ENCODE measurements at regions not wholly inside any gene's neighbourhood (a gene's known extent, or its start where the extent isn't known, plus 50 kb on each side); places are given as distances from the start of the nearest gene placed in this dataset.

- Mint-ChIP-seq H3K4me1 (peaks cover 31% of the 10 kb centered on the region), H3K4me3 (peak overlapping the region in 1 of 2 donors; percentile 68), H3K9me3 (peaks cover 0 to 1% (median 0%) of the 10 kb centered on the region in 7 donors), H3K27ac (peak overlapping the region in 5 of 7 donors; percentile 20 to 81 (median 54)), H3K36me3 (peaks cover 45 to 58% of the 10 kb centered on the region in 2 donors), H3K27me3 (ENCODE audit: low read depth in 3 of 3) (no peaks in the 10 kb centered on the region)
- Histone ChIP-seq H4K20me1 (ENCODE audit: insufficient read depth, low read length) (no peaks in the 10 kb centered on the region), H3K9me3 (replicated peaks in 1 of 2; ENCODE audit: control insufficient read depth in 1 of 2, insufficient read depth in 1 of 2, low read length in 2 of 2) (no peaks in the 10 kb centered on the region), H3K9ac (ENCODE audit: insufficient read depth, low read length, poor library complexity, severe bottlenecking) (no peak overlapping the region), H2AFZ (ENCODE audit: insufficient read depth, low read depth, low read length, poor library complexity, severe bottlenecking) (no peak overlapping the region), H3K4me1 (ENCODE audit: control insufficient read depth in 1 of 2, insufficient read depth in 2 of 2, low read length in 2 of 2) (peaks cover 21 to 29% of the 10 kb centered on the region in 2 donors), H3K27me3 (ENCODE audit: control insufficient read depth in 2 of 2, insufficient read depth in 2 of 2, low read length in 2 of 2) (no peaks in the 10 kb centered on the region), H3K27ac (ENCODE audit: low read depth in 1 of 2, low read length in 2 of 2) (peak overlapping the region; percentile 2 to 14), H3K79me2 (ENCODE audit: insufficient read depth, low read length) (no peaks in the 10 kb centered on the region), H3K4me3 (replicated peaks in 1 of 3; ENCODE audit: low read depth in 2 of 3, low read length in 3 of 3) (peak overlapping the region in 1 of 3 experiments; percentile 14), H3K36me3 (replicated peaks in 1 of 2; ENCODE audit: control insufficient read depth in 1 of 2, insufficient read depth in 2 of 2, low read length in 2 of 2) (peaks cover 32 to 43% of the 10 kb centered on the region in 2 donors), H3K4me2 (replicated peaks; ENCODE audit: extremely low read depth, low read length, poor library complexity, severe bottlenecking) (peak overlapping the region; percentile 24)
- no peak for TF ChIP-seq CTCF (IDR thresholded peaks at IDR 0.05)
- 75% methylated on average over 1 of the region's 3 CpGs for WGBS (ENCODE audit: insufficient coverage)
- intact Hi-C loops (cut with micrococcal nuclease), result no loop called here
- DNase-seq, result peak in 2 of 3 donors; percentile 36 to 59
Observed at GRCh38 chr2:159855143-159855542, 57.1 kb upstream of the CD302 start.

GRCh38 chr2:159854481-159854880 is 56.5 kb upstream of the CD302 start:
- Histone ChIP-seq H3K4me3 (replicated peaks in 1 of 3; ENCODE audit: low read depth in 2 of 3, low read length in 3 of 3) (no peak overlapping the region), H3K4me2 (replicated peaks; ENCODE audit: extremely low read depth, low read length, poor library complexity, severe bottlenecking) (no peak overlapping the region), H3K27me3 (ENCODE audit: control insufficient read depth in 2 of 2, insufficient read depth in 2 of 2, low read length in 2 of 2) (no peaks in the 10 kb centered on the region), H3K27ac (ENCODE audit: low read depth in 1 of 2, low read length in 2 of 2) (peak overlapping the region in 1 of 2 donors; percentile 2), H3K79me2 (ENCODE audit: insufficient read depth, low read length) (no peaks in the 10 kb centered on the region), H3K36me3 (replicated peaks in 1 of 2; ENCODE audit: control insufficient read depth in 1 of 2, insufficient read depth in 2 of 2, low read length in 2 of 2) (peaks cover 30 to 50% of the 10 kb centered on the region in 2 donors), H3K9ac (ENCODE audit: insufficient read depth, low read length, poor library complexity, severe bottlenecking) (no peak overlapping the region), H3K9me3 (replicated peaks in 1 of 2; ENCODE audit: control insufficient read depth in 1 of 2, insufficient read depth in 1 of 2, low read length in 2 of 2) (no peaks in the 10 kb centered on the region), H2AFZ (ENCODE audit: insufficient read depth, low read depth, low read length, poor library complexity, severe bottlenecking) (no peak overlapping the region), H3K4me1 (ENCODE audit: control insufficient read depth in 1 of 2, insufficient read depth in 2 of 2, low read length in 2 of 2) (peaks cover 15 to 22% of the 10 kb centered on the region in 2 donors), H4K20me1 (ENCODE audit: insufficient read depth, low read length) (no peaks in the 10 kb centered on the region)
- no peaks in the 10 kb centered on the region for H3K27me3 Mint-ChIP-seq (ENCODE audit: low read depth in 3 of 3)
- no CpG with 5 or more reads among the region's 3 CpGs for WGBS (ENCODE audit: insufficient coverage)
- intact Hi-C loops (cut with micrococcal nuclease), result no loop called here
- peaks cover 25% of the 10 kb centered on the region for H3K4me1 Mint-ChIP-seq
- no peak for DNase-seq
- no peak for TF ChIP-seq CTCF (IDR thresholded peaks at IDR 0.05)
- no peaks in the 10 kb centered on the region for H3K9me3 Mint-ChIP-seq
- peaks cover 49 to 62% of the 10 kb centered on the region in 2 donors for H3K36me3 Mint-ChIP-seq
- H3K4me3 Mint-ChIP-seq, result peak overlapping the region in 1 of 2 donors; percentile 2
- peak overlapping the region in 2 of 7 donors; percentile 20 to 30 for H3K27ac Mint-ChIP-seq

All from CD14-positive monocyte (primary cell).